GM12891 (cell line): ENCODE measurements at regions not wholly inside any gene's neighbourhood (a gene's known extent, or its start where the extent isn't known, plus 50 kb on each side); places are given as distances from the start of the nearest gene placed in this dataset.

ENCODE experiments used
- PAX5 ChIP-seq: IDR thresholded peaks from 2 replicates; pipeline ENCODE4 v1.6.1; 2011; ENCODE audit warnings: low read length, moderate library complexity, mild to moderate bottlenecking; ENCODE audit not compliant: insufficient read depth, severe bottlenecking
- POLR2A ChIP-seq: IDR thresholded peaks from 2 replicates; pipeline ENCODE4 v1.6.1; 2011; ENCODE audit warnings: low read depth, low read length, control low read depth
- POLR2AphosphoS5 ChIP-seq: IDR thresholded peaks from 2 replicates; pipeline ENCODE4 v1.6.1; 2011; ENCODE audit warnings: low read depth, low read length, control low read depth
- TAF1 ChIP-seq: IDR thresholded peaks from 2 replicates; pipeline ENCODE4 v1.6.1; 2011; ENCODE audit warnings: low read depth, low read length, control low read depth

GRCh38 chr14:44109036-44109435 lies 398.0 kb downstream of the FSCB start:
- TF ChIP-seq POLR2A: no peak
- no peak for TF ChIP-seq PAX5
- TF ChIP-seq POLR2AphosphoS5: no peak
- TF ChIP-seq TAF1: no peak
